Endothelial cell (in vitro differentiated cells): ENCODE measurements at regions not wholly inside any gene's neighbourhood (a gene's known extent, or its start where the extent isn't known, plus 50 kb on each side); places are given as distances from the start of the nearest gene placed in this dataset.

Experiments used
- DNase-seq: peaks from one replicate; pipeline ENCODE4 v3.0.0; 2021; ENCODE audit warnings: low spot score
- H3K27ac Mint-ChIP-seq: one replicate; pipeline ENCODE4 v1.8.0; 2021; ENCODE audit warnings: mixed read lengths, inconsistent platforms; ENCODE audit not compliant: unreplicated experiment
- H3K27me3 Mint-ChIP-seq: one replicate; pipeline ENCODE4 v1.8.0; 2021; ENCODE audit warnings: mild to moderate bottlenecking, moderate library complexity, mixed read lengths, inconsistent platforms; ENCODE audit not compliant: unreplicated experiment
- H3K36me3 Mint-ChIP-seq: one replicate; pipeline ENCODE4 v1.8.0; 2021; ENCODE audit warnings: mild to moderate bottlenecking, low read depth, mixed read lengths, inconsistent platforms; ENCODE audit not compliant: unreplicated experiment
- H3K4me1 Mint-ChIP-seq: one replicate; pipeline ENCODE4 v1.8.0; 2021; ENCODE audit warnings: mild to moderate bottlenecking, mixed read lengths, inconsistent platforms; ENCODE audit not compliant: unreplicated experiment
- H3K4me3 Mint-ChIP-seq: one replicate; pipeline ENCODE4 v1.8.0; 2021; ENCODE audit warnings: mild to moderate bottlenecking, mixed read lengths, inconsistent platforms; ENCODE audit not compliant: unreplicated experiment
- H3K9me3 Mint-ChIP-seq: one replicate; pipeline ENCODE4 v1.8.0; 2021; ENCODE audit warnings: mixed read lengths, inconsistent platforms; ENCODE audit not compliant: unreplicated experiment
- CTCF ChIP-seq: fragments of 200-600 bp; sonication (generic); IDR thresholded peaks from one replicate; pipeline ENCODE4 v1.5.0; 2021; ENCODE audit warnings: antibody characterized with exemption; ENCODE audit not compliant: unreplicated experiment

- no peak for TF ChIP-seq CTCF
- no peaks in the 10 kb centered on the region for H3K36me3 Mint-ChIP-seq
- DNase-seq: no peak
- no peak overlapping the region for H3K27ac Mint-ChIP-seq
- no peaks in the 10 kb centered on the region for H3K27me3 Mint-ChIP-seq
- no peaks in the 10 kb centered on the region for H3K4me1 Mint-ChIP-seq
- no peaks in the 10 kb centered on the region for H3K9me3 Mint-ChIP-seq
- no peak overlapping the region for H3K4me3 Mint-ChIP-seq
These were observed 163.5 kb downstream of the CDH19 start for GRCh38 chr18:66440433-66440832.

GRCh38 chr18:66439670-66440069 is 164.2 kb downstream of the CDH19 start:
- no peak for TF ChIP-seq CTCF
- no peak overlapping the region for H3K27ac Mint-ChIP-seq
- H3K36me3 Mint-ChIP-seq: no peaks in the 10 kb centered on the region
- no peak for DNase-seq
- no peaks in the 10 kb centered on the region for H3K4me1 Mint-ChIP-seq
- no peak overlapping the region for H3K4me3 Mint-ChIP-seq
- H3K9me3 Mint-ChIP-seq: no peaks in the 10 kb centered on the region
- H3K27me3 Mint-ChIP-seq: no peaks in the 10 kb centered on the region

GRCh38 chr18:66438711-66439536 is 165.0 kb downstream of the CDH19 start:
- no peaks in the 10 kb centered on the region for H3K9me3 Mint-ChIP-seq
- H3K4me1 Mint-ChIP-seq: no peaks in the 10 kb centered on the region
- DNase-seq: no peak
- no peak for TF ChIP-seq CTCF
- H3K27me3 Mint-ChIP-seq: no peaks in the 10 kb centered on the region
- no peak overlapping the region for H3K27ac Mint-ChIP-seq
- no peaks in the 10 kb centered on the region for H3K36me3 Mint-ChIP-seq
- H3K4me3 Mint-ChIP-seq: no peak overlapping the region

GRCh38 chr18:66432636-66433035 is 171.3 kb downstream of the CDH19 start:
- Mint-ChIP-seq H3K4me3 (no peak overlapping the region), H3K27ac (no peak overlapping the region), H3K9me3 (no peaks in the 10 kb centered on the region), H3K4me1 (no peaks in the 10 kb centered on the region), H3K36me3 (no peaks in the 10 kb centered on the region), H3K27me3 (no peaks in the 10 kb centered on the region)
- TF ChIP-seq CTCF: no peak
- DNase-seq: no peak

- DNase-seq: no peak
- Mint-ChIP-seq H3K9me3 (no peaks in the 10 kb centered on the region), H3K4me3 (no peak overlapping the region), H3K27me3 (no peaks in the 10 kb centered on the region), H3K4me1 (no peaks in the 10 kb centered on the region), H3K27ac (no peak overlapping the region), H3K36me3 (no peaks in the 10 kb centered on the region)
- TF ChIP-seq CTCF: no peak
These were observed 175.1 kb downstream of the CDH19 start for GRCh38 chr18:66428795-66429194.
